IMR-90 (cell line): ENCODE measurements at regions not wholly inside any gene's neighbourhood (a gene's known extent, or its start where the extent isn't known, plus 50 kb on each side); places are given as distances from the start of the nearest gene placed in this dataset.

Experiments used
- ATAC-seq: fragments of 200-7000 bp; cut with Tn5 transposase; 2 replicates; pipeline ENCODE4 v1.9.1; 2020; ENCODE audit warnings: low read depth, mild to moderate bottlenecking, moderate library complexity
- BruUV-seq: library from RNA; stranded (reverse); fragments of 400-500 nt; replicated peaks from 2 replicates; lab custom pipeline; 2021; lab: Mats Ljungman, UMichigan
- CTCF ChIA-PET: fragments of 300-600 bp; formaldehyde crosslinking; extraction: SDS; loops from one replicate; lab custom pipeline; 2021; ENCODE audit warnings: antibody characterized with exemption; lab: Yijun Ruan, JAX
- POLR2A ChIA-PET: fragments of 300-600 bp; sonication (Branson Sonifier 250); formaldehyde crosslinking; loops from one replicate; lab custom pipeline; 2022; ENCODE audit warnings: antibody characterized with exemption; ENCODE audit not compliant: unreplicated experiment; lab: Charles Lee
- DNase-seq: peaks from one replicate; pipeline ENCODE4 v3.0.0; 2013
- H2AFZ ChIP-seq: replicated peaks from 2 replicates; pipeline ENCODE3; 2013; ENCODE audit warnings: low read length, mild to moderate bottlenecking; ENCODE audit not compliant: poor library complexity
- H2AK5ac ChIP-seq: 2 replicates; pipeline ENCODE4 v1.6.1; 2013; ENCODE audit warnings: low read depth, low read length, inconsistent platforms
- H2AK9ac ChIP-seq: replicated peaks from 2 replicates; pipeline ENCODE3; 2013; ENCODE audit warnings: mild to moderate bottlenecking, low read depth, low read length, moderate library complexity; ENCODE audit not compliant: poor library complexity
- H2BK120ac ChIP-seq: 2 replicates; pipeline ENCODE4 v1.6.1; 2013; ENCODE audit warnings: low read depth, low read length, inconsistent platforms
- H2BK15ac ChIP-seq: 3 replicates; pipeline ENCODE4 v1.6.1; 2013; ENCODE audit warnings: low read depth, low read length, inconsistent platforms
- H2BK20ac ChIP-seq: 2 replicates; pipeline ENCODE4 v1.6.1; 2013; ENCODE audit warnings: low read depth, mild to moderate bottlenecking, inconsistent platforms, low read length, moderate library complexity
- H2BK5ac ChIP-seq: 2 replicates; pipeline ENCODE4 v1.6.1; 2013; ENCODE audit warnings: mild to moderate bottlenecking, low read depth, low read length, inconsistent platforms; ENCODE audit not compliant: poor library complexity, severe bottlenecking
- H3K14ac ChIP-seq: replicated peaks from 2 replicates; pipeline ENCODE4 v1.6.1; 2013; ENCODE audit warnings: low read depth, low read length, inconsistent platforms
- H3K18ac ChIP-seq: 2 replicates; pipeline ENCODE4 v1.6.1; 2013; ENCODE audit warnings: low read depth, low read length, control low read depth
- H3K23ac ChIP-seq: 2 replicates; pipeline ENCODE4 v1.6.1; 2013; ENCODE audit warnings: low read depth, low read length, inconsistent platforms
- H3K27ac ChIP-seq: 2 replicates; pipeline ENCODE4 v1.5.1; 2013; ENCODE audit warnings: mild to moderate bottlenecking, control low read depth, low read length; ENCODE audit not compliant: insufficient read depth
- H3K27me3 ChIP-seq: 2 replicates; pipeline ENCODE4 v1.6.1; 2013; ENCODE audit warnings: low read length; ENCODE audit not compliant: control insufficient read depth, insufficient read depth
- H3K36me3 ChIP-seq: 2 replicates; pipeline ENCODE4 v1.6.1; 2013; ENCODE audit warnings: low read length, mixed read lengths; ENCODE audit not compliant: control insufficient read depth, insufficient read depth
- H3K4ac ChIP-seq: 2 replicates; pipeline ENCODE4 v1.6.1; 2013; ENCODE audit warnings: low read depth, low read length, inconsistent platforms
- H3K4me1 ChIP-seq: 2 replicates; pipeline ENCODE4 v1.6.1; 2013; ENCODE audit warnings: low read length, mixed read lengths; ENCODE audit not compliant: control insufficient read depth, insufficient read depth
- H3K4me2 ChIP-seq: 2 replicates; pipeline ENCODE4 v1.6.1; 2013; ENCODE audit warnings: low read depth, mild to moderate bottlenecking, control low read depth, low read length, moderate library complexity
- H3K4me3 ChIP-seq: 2 replicates; pipeline ENCODE4 v1.5.1; 2013; ENCODE audit warnings: low read depth, mild to moderate bottlenecking, control low read depth, low read length, moderate library complexity; ENCODE audit not compliant: insufficient read depth
- H3K56ac ChIP-seq: 2 replicates; pipeline ENCODE4 v1.6.1; 2013; ENCODE audit warnings: low read length, inconsistent platforms; ENCODE audit not compliant: insufficient read depth; ENCODE audit errors: extremely low read depth
- H3K79me1 ChIP-seq, 2 experiments: 2 replicates each; pipeline ENCODE4 v1.6.1; 2013; ENCODE audit warnings: low read length in 2 of 2, inconsistent platforms in 1 of 2, low read depth in 1 of 2
- H3K9ac ChIP-seq: 2 replicates; pipeline ENCODE4 v1.6.1; 2013; ENCODE audit warnings: low read depth, low read length, control low read depth
- H3K9me1 ChIP-seq: 2 replicates; pipeline ENCODE4 v1.6.1; 2013; ENCODE audit warnings: low read length, inconsistent platforms; ENCODE audit not compliant: insufficient read depth
- H3K9me3 ChIP-seq: 2 replicates; pipeline ENCODE4 v1.6.1; 2013; ENCODE audit warnings: low read length; ENCODE audit not compliant: control insufficient read depth, insufficient read depth
- H4K20me1 ChIP-seq: 2 replicates; pipeline ENCODE4 v1.6.1; 2013; ENCODE audit warnings: low read length, inconsistent platforms; ENCODE audit not compliant: insufficient read depth
- H4K5ac ChIP-seq: 2 replicates; pipeline ENCODE4 v1.6.1; 2013; ENCODE audit warnings: mild to moderate bottlenecking, low read depth, low read length, control low read depth
- H4K8ac ChIP-seq, 2 experiments: 2 replicates each; pipeline ENCODE4 v1.6.1; 2013; ENCODE audit warnings: low read depth in 2 of 2, low read length in 2 of 2, control low read depth in 1 of 2, inconsistent platforms in 1 of 2
- H4K91ac ChIP-seq: 2 replicates; pipeline ENCODE4 v1.6.1; 2013; ENCODE audit warnings: low read depth, low read length, inconsistent platforms; ENCODE audit not compliant: insufficient read depth
- CEBPB ChIP-seq: IDR thresholded peaks from 2 replicates; pipeline ENCODE4 v1.6.1; 2012; ENCODE audit warnings: low read depth, low read length, improper control_type of control experiment
- CHD1 ChIP-seq: IDR thresholded peaks from 2 replicates; pipeline ENCODE4 v1.6.1; 2012; ENCODE audit warnings: low read depth, low read length, improper control_type of control experiment
- CTCF ChIP-seq: conservative IDR thresholded peaks from 2 replicates; pipeline ENCODE4 v1.5.1; 2012; ENCODE audit warnings: mild to moderate bottlenecking, low read depth, low read length, improper control_type of control experiment
- FOS ChIP-seq: fragments of 150-350 bp; IDR thresholded peaks from 2 replicates; pipeline ENCODE4 v1.6.1; 2016; ENCODE audit warnings: low read depth, low read length
- MAZ ChIP-seq: IDR thresholded peaks from 2 replicates; pipeline ENCODE4 v1.6.1; 2012; ENCODE audit warnings: low read depth, mild to moderate bottlenecking, low read length, improper control_type of control experiment, moderate library complexity, borderline replicate concordance
- RCOR1 ChIP-seq: IDR thresholded peaks from 2 replicates; pipeline ENCODE4 v1.6.1; 2012; ENCODE audit warnings: mild to moderate bottlenecking, low read length, improper control_type of control experiment; ENCODE audit not compliant: insufficient replicate concordance
- RFX5 ChIP-seq: IDR thresholded peaks from 2 replicates; pipeline ENCODE4 v1.8.0; 2012; ENCODE audit warnings: low read depth, mild to moderate bottlenecking, low read length, moderate library complexity
- SMC3 ChIP-seq: fragments of 150-350 bp; IDR thresholded peaks from 2 replicates; pipeline ENCODE4 v1.6.1; 2016; ENCODE audit warnings: low read depth, mild to moderate bottlenecking, antibody characterized with exemption, low read length, moderate library complexity
- USF2 ChIP-seq: fragments of 150-350 bp; IDR thresholded peaks from 2 replicates; pipeline ENCODE4 v1.6.1; 2017; ENCODE audit warnings: mild to moderate bottlenecking, antibody characterized with exemption, low read length, low read depth
- WGBS, 2 experiments: methylation state at CpG; one replicate each; pipeline versions ENCODE4 v1.1.5 to v1.1.7; 2013; ENCODE audit warnings: missing lambda C conversion rate in 2 of 2; ENCODE audit not compliant: insufficient read length in 1 of 2; ENCODE audit errors: extremely low coverage in 2 of 2; 5-methylcytosine and 5-hydroxymethylcytosine counted together
- dilution Hi-C: fragments of 300-500 bp; cut with HindIII; formaldehyde crosslinking; loops from one replicate; pipeline ENCODE4 v1.14.3; 2018; ENCODE audit warnings: low sequenced_read_pairs; ENCODE audit not compliant: unreplicated experiment
- in situ Hi-C: fragments of 300-500 bp; cut with MboI; formaldehyde crosslinking; loops from 3 replicates; pipeline ENCODE4 v1.14.3; 2019; ENCODE audit warnings: low sequenced_read_pairs, inconsistent platforms, mixed read lengths
- intact Hi-C: fragments of 100-400 bp; cut with micrococcal nuclease; formaldehyde crosslinking; loops from 2 replicates; pipeline ENCODE4 v1.10.0; 2022

- no peak overlapping the region for H3K23ac ChIP-seq
- no peaks in the 10 kb centered on the region for H3K36me3 ChIP-seq
- H3K14ac ChIP-seq: no peak overlapping the region
- no peak for TF ChIP-seq MAZ
- TF ChIP-seq CEBPB: no peak
- no peak for TF ChIP-seq SMC3
- no peak for TF ChIP-seq CTCF
- TF ChIP-seq RFX5: no peak
- TF ChIP-seq RCOR1: no peak
- TF ChIP-seq FOS: no peak
- TF ChIP-seq USF2: no peak
- no peak for TF ChIP-seq CHD1
- H3K9me1 ChIP-seq: peaks cover 4% of the 10 kb centered on the region; the same call in 1 of the 2 replicates
- H2BK15ac ChIP-seq: no peak overlapping the region
- no peak overlapping the region for H2BK5ac ChIP-seq
- no peak overlapping the region for H3K4me3 ChIP-seq
- no peaks in the 10 kb centered on the region for H3K27me3 ChIP-seq
- no peaks in the 10 kb centered on the region for H3K9me3 ChIP-seq
- no peak overlapping the region for H3K4me2 ChIP-seq
- no peak for DNase-seq
- ChIA-PET POLR2A (no interaction called here), CTCF (no interaction called here)
- no peak overlapping the region for H2AFZ ChIP-seq
- ATAC-seq: no peak
- no peak overlapping the region for H2BK20ac ChIP-seq
- no peak overlapping the region for H3K56ac ChIP-seq
- no peaks in the 10 kb centered on the region for H3K4me1 ChIP-seq
- no peak overlapping the region for H2BK120ac ChIP-seq
- H3K9ac ChIP-seq: no peak overlapping the region
- no peak overlapping the region for H4K8ac ChIP-seq
- in situ Hi-C loops: no loop called here
- H4K91ac ChIP-seq: no peak overlapping the region
- no peaks in the 10 kb centered on the region for H4K20me1 ChIP-seq
- no peak overlapping the region for H2AK9ac ChIP-seq
- intact Hi-C loops: no loop called here
- H3K79me1 ChIP-seq: peaks cover 3 to 4% of the 10 kb centered on the region in 2 experiments; a peak in 2 of 4 replicates
- no peak overlapping the region for H4K5ac ChIP-seq
- BruUV-seq: no TSS peak
- H2AK5ac ChIP-seq: no peak overlapping the region
- no peak overlapping the region for H3K18ac ChIP-seq
- 96% methylated on average over 3 of the region's 4 CpGs; no CpG with 5 or more reads in 1 of the 2 experiments for WGBS, 2 experiments
- H3K4ac ChIP-seq: no peak overlapping the region
- dilution Hi-C loops: no loop called here
- H3K27ac ChIP-seq: no peak overlapping the region
These were observed 348.8 kb downstream of the UTRN start for GRCh38 chr6:144633886-144634285.
